Suprapubic skin (tissue), 4 donors: ENCODE measurements at regions not wholly inside any gene's neighbourhood (a gene's known extent, or its start where the extent isn't known, plus 50 kb on each side); places are given as distances from the start of the nearest gene placed in this dataset.

ENCODE experiments used
- DNase-seq, 2 donors: peaks; one replicate each; pipeline ENCODE4 v3.0.0-alpha.2; 2019; ENCODE audit warnings: low spot score in 2 of 2
- H3K27ac ChIP-seq: fragments of 200-600 bp; sonication (generic); one replicate; pipeline ENCODE4 v1.5.1; 2019
- H3K27me3 ChIP-seq: fragments of 200-600 bp; sonication (generic); one replicate; pipeline ENCODE4 v1.5.1; 2019
- H3K36me3 ChIP-seq: fragments of 200-600 bp; sonication (generic); one replicate; pipeline ENCODE4 v1.5.1; 2019
- H3K4me1 ChIP-seq: fragments of 200-600 bp; sonication (generic); one replicate; pipeline ENCODE4 v1.5.1; 2019
- H3K4me3 ChIP-seq: fragments of 200-600 bp; sonication (generic); one replicate; pipeline ENCODE4 v1.5.1; 2019; ENCODE audit warnings: mild to moderate bottlenecking
- H3K9me3 ChIP-seq: fragments of 200-600 bp; sonication (generic); one replicate; pipeline ENCODE4 v1.5.1; 2019
- CTCF ChIP-seq, 2 donors: fragments of 200-600 bp in 1 of 2; fragments of 450-650 bp in 1 of 2; sonication (generic) in 1 of 2; IDR thresholded peaks; one replicate each; pipeline ENCODE4 v1.5.1; 2016 to 2019; ENCODE audit warnings: antibody characterized with exemption in 2 of 2, mild to moderate bottlenecking in 1 of 2, moderate library complexity in 1 of 2
- EP300 ChIP-seq: sonication (generic); formaldehyde crosslinking; IDR thresholded peaks from one replicate; pipeline ENCODE4 v1.6.1; 2017; ENCODE audit warnings: antibody characterized with exemption
- POLR2A ChIP-seq, 2 donors: fragments of 450-650 bp; IDR thresholded peaks; one replicate each; pipeline ENCODE4 v1.6.1; 2017; ENCODE audit warnings: antibody characterized with exemption in 2 of 2, mild to moderate bottlenecking in 2 of 2, moderate library complexity in 2 of 2
- POLR2AphosphoS5 ChIP-seq, 3 donors: sonication (generic); formaldehyde crosslinking; IDR thresholded peaks; one replicate each; pipeline ENCODE4 v1.6.1; 2017; ENCODE audit warnings: antibody characterized with exemption in 3 of 3
- WGBS: methylation state at CpG from one replicate; pipeline ENCODE4 v1.1.5; 2018; 5-methylcytosine and 5-hydroxymethylcytosine counted together

- DNase-seq, result no peak
- Histone ChIP-seq H3K27ac (no peak overlapping the region), H3K4me3 (no peak overlapping the region), H3K9me3 (no peaks in the 10 kb centered on the region), H3K27me3 (no peaks in the 10 kb centered on the region), H3K36me3 (no peaks in the 10 kb centered on the region), H3K4me1 (no peaks in the 10 kb centered on the region)
- WGBS, result 81% methylated on average over 1 of the region's 1 CpG
- TF ChIP-seq POLR2AphosphoS5 (IDR thresholded peaks at IDR 0.05) (no peak), EP300 (no peak), POLR2A (IDR thresholded peaks at IDR 0.05) (no peak), CTCF (IDR thresholded peaks at IDR 0.05) (no peak)
Observed at GRCh38 chr1:177744906-177745305, 225.0 kb downstream of the SEC16B start.

- Histone ChIP-seq H3K27me3 (no peaks in the 10 kb centered on the region), H3K4me1 (no peaks in the 10 kb centered on the region), H3K27ac (no peak overlapping the region), H3K36me3 (no peaks in the 10 kb centered on the region), H3K9me3 (no peaks in the 10 kb centered on the region), H3K4me3 (no peak overlapping the region)
- WGBS, result 45% methylated on average over 1 of the region's 1 CpG
- TF ChIP-seq CTCF (IDR thresholded peaks at IDR 0.05) (no peak), EP300 (no peak), POLR2A (IDR thresholded peaks at IDR 0.05) (no peak), POLR2AphosphoS5 (IDR thresholded peaks at IDR 0.05) (no peak)
- no peak for DNase-seq
Observed at GRCh38 chr1:177741476-177741875, 228.4 kb downstream of the SEC16B start.

GRCh38 chr1:177739780-177740179, 230.1 kb downstream of the SEC16B start:
- H3K36me3 ChIP-seq, result no peaks in the 10 kb centered on the region
- 90% methylated on average over 2 of the region's 2 CpGs for WGBS
- H3K4me1 ChIP-seq, result no peaks in the 10 kb centered on the region
- no peak for DNase-seq
- H3K27ac ChIP-seq, result no peak overlapping the region
- no peaks in the 10 kb centered on the region for H3K9me3 ChIP-seq
- H3K4me3 ChIP-seq, result no peak overlapping the region
- no peaks in the 10 kb centered on the region for H3K27me3 ChIP-seq
- TF ChIP-seq POLR2AphosphoS5 (IDR thresholded peaks at IDR 0.05) (no peak), EP300 (no peak), CTCF (IDR thresholded peaks at IDR 0.05) (no peak), POLR2A (IDR thresholded peaks at IDR 0.05) (no peak)

- Histone ChIP-seq H3K4me1 (no peaks in the 10 kb centered on the region), H3K36me3 (no peaks in the 10 kb centered on the region), H3K9me3 (no peaks in the 10 kb centered on the region), H3K27me3 (no peaks in the 10 kb centered on the region), H3K4me3 (no peak overlapping the region), H3K27ac (no peak overlapping the region)
- WGBS, result 73% methylated on average over 2 of the region's 2 CpGs
- TF ChIP-seq EP300, result no peak
- no peak for TF ChIP-seq POLR2A (IDR thresholded peaks at IDR 0.05)
- TF ChIP-seq POLR2AphosphoS5 (IDR thresholded peaks at IDR 0.05), result no peak
- no peak for TF ChIP-seq CTCF (IDR thresholded peaks at IDR 0.05)
- no peak for DNase-seq
Observed at GRCh38 chr1:177737456-177737855, 232.4 kb downstream of the SEC16B start.

GRCh38 chr1:177732178-177732577, 237.7 kb downstream of the SEC16B start:
- Histone ChIP-seq H3K4me1 (no peaks in the 10 kb centered on the region), H3K9me3 (no peaks in the 10 kb centered on the region), H3K27me3 (no peaks in the 10 kb centered on the region), H3K27ac (no peak overlapping the region), H3K4me3 (no peak overlapping the region), H3K36me3 (no peaks in the 10 kb centered on the region)
- 77% methylated on average over 7 of the region's 7 CpGs for WGBS
- no peak for DNase-seq
- TF ChIP-seq POLR2A (IDR thresholded peaks at IDR 0.05) (no peak), EP300 (no peak), POLR2AphosphoS5 (IDR thresholded peaks at IDR 0.05) (no peak), CTCF (IDR thresholded peaks at IDR 0.05) (no peak)
